DOHH2 (cell line): ENCODE measurements at regions not wholly inside any gene's neighbourhood (a gene's known extent, or its start where the extent isn't known, plus 50 kb on each side); places are given as distances from the start of the nearest gene placed in this dataset.

Source experiments
- H3F3A ChIP-seq: fragments of 200-600 bp; sonication (generic), shearing (Covaris generic); 2 replicates; pipeline ENCODE4 v1.6.0; 2016; ENCODE audit warnings: antibody characterized with exemption, mild to moderate bottlenecking; ENCODE audit not compliant: control insufficient read depth, insufficient read depth
- H3K27ac ChIP-seq: fragments of 200-600 bp; sonication (generic); 2 replicates; pipeline ENCODE4 v1.5.1; 2014; ENCODE audit warnings: low read depth, mild to moderate bottlenecking, low read length, moderate library complexity
- H3K27me3 ChIP-seq: fragments of 200-600 bp; sonication (generic); 2 replicates; pipeline ENCODE4 v1.6.1; 2014; ENCODE audit warnings: mild to moderate bottlenecking, low read length, mixed read lengths; ENCODE audit not compliant: control insufficient read depth
- H3K36me3 ChIP-seq: fragments of 200-600 bp; sonication (generic); 2 replicates; pipeline ENCODE4 v1.6.1; 2014; ENCODE audit warnings: mild to moderate bottlenecking, low read length, moderate library complexity, mixed read lengths; ENCODE audit not compliant: control insufficient read depth
- H3K4me1 ChIP-seq: fragments of 200-600 bp; sonication (generic); 2 replicates; pipeline ENCODE4 v1.6.1; 2014; ENCODE audit warnings: mild to moderate bottlenecking, low read length, mixed read lengths; ENCODE audit not compliant: control insufficient read depth
- H3K4me2 ChIP-seq: fragments of 200-600 bp; sonication (generic); 2 replicates; pipeline ENCODE4 v1.6.0; 2014; ENCODE audit warnings: mild to moderate bottlenecking, low read length, moderate library complexity
- H3K4me3 ChIP-seq: fragments of 200-600 bp; sonication (generic); 2 replicates; pipeline ENCODE4 v1.5.1; 2014; ENCODE audit warnings: mild to moderate bottlenecking, low read length, mixed read lengths
- H3K79me2 ChIP-seq: fragments of 200-600 bp; sonication (generic); 2 replicates; pipeline ENCODE4 v1.6.1; 2014; ENCODE audit warnings: mild to moderate bottlenecking, low read length, mixed read lengths; ENCODE audit not compliant: control insufficient read depth
- H3K9me2 ChIP-seq: fragments of 200-600 bp; sonication (generic); replicated peaks from 2 replicates; pipeline ENCODE4 v1.6.1; 2014; ENCODE audit warnings: mild to moderate bottlenecking, low read length, mixed read lengths; ENCODE audit not compliant: control insufficient read depth
- H3K9me3 ChIP-seq: fragments of 200-600 bp; sonication (generic); 2 replicates; pipeline ENCODE4 v1.6.1; 2014; ENCODE audit warnings: antibody characterized with exemption, low read length, mixed read lengths; ENCODE audit not compliant: control insufficient read depth, insufficient read depth
- H4K20me1 ChIP-seq: fragments of 200-600 bp; sonication (generic); 2 replicates; pipeline ENCODE4 v1.6.0; 2014; ENCODE audit warnings: low read depth, mild to moderate bottlenecking, antibody characterized with exemption, low read length, moderate library complexity; ENCODE audit not compliant: control insufficient read depth, insufficient read depth
- CTCF ChIP-seq: fragments of 200-600 bp; sonication (generic); IDR thresholded peaks from one replicate; pipeline ENCODE4 v1.5.1; 2014; ENCODE audit warnings: antibody characterized with exemption, mild to moderate bottlenecking, low read depth, low read length; ENCODE audit not compliant: poor library complexity, severe bottlenecking
- EZH2phosphoT487 ChIP-seq: fragments of 200-600 bp; sonication (generic); IDR thresholded peaks from 2 replicates; pipeline ENCODE4 v1.6.1; 2017; ENCODE audit warnings: borderline replicate concordance, mild to moderate bottlenecking, antibody characterized with exemption, low read length, moderate library complexity, mixed read lengths

- Histone ChIP-seq H3K27ac (no peak overlapping the region), H3K4me1 (no peaks in the 10 kb centered on the region), H3F3A (no peaks in the 10 kb centered on the region), H3K4me3 (no peak overlapping the region), H4K20me1 (no peaks in the 10 kb centered on the region), H3K36me3 (no peaks in the 10 kb centered on the region), H3K9me2 (no peaks in the 10 kb centered on the region), H3K9me3 (no peaks in the 10 kb centered on the region), H3K4me2 (no peak overlapping the region), H3K27me3 (no peaks in the 10 kb centered on the region), H3K79me2 (no peaks in the 10 kb centered on the region)
- TF ChIP-seq EZH2phosphoT487 (no peak), CTCF (no peak)
These were observed 308.1 kb upstream of the PKN2 start for GRCh38 chr1:88375977-88376376.

- no peak overlapping the region for H3K4me2 ChIP-seq
- TF ChIP-seq EZH2phosphoT487 (no peak), CTCF (no peak)
- no peaks in the 10 kb centered on the region for H4K20me1 ChIP-seq
- H3K9me3 ChIP-seq, result no peaks in the 10 kb centered on the region
- H3K27me3 ChIP-seq, result no peaks in the 10 kb centered on the region
- H3K4me1 ChIP-seq, result no peaks in the 10 kb centered on the region
- H3K79me2 ChIP-seq, result no peaks in the 10 kb centered on the region
- H3K4me3 ChIP-seq, result no peak overlapping the region
- H3K9me2 ChIP-seq, result no peaks in the 10 kb centered on the region
- H3K36me3 ChIP-seq, result no peaks in the 10 kb centered on the region
- H3K27ac ChIP-seq, result no peak overlapping the region
- H3F3A ChIP-seq, result no peaks in the 10 kb centered on the region
These were observed 307.7 kb upstream of the PKN2 start for GRCh38 chr1:88376421-88376820.

DNA sequence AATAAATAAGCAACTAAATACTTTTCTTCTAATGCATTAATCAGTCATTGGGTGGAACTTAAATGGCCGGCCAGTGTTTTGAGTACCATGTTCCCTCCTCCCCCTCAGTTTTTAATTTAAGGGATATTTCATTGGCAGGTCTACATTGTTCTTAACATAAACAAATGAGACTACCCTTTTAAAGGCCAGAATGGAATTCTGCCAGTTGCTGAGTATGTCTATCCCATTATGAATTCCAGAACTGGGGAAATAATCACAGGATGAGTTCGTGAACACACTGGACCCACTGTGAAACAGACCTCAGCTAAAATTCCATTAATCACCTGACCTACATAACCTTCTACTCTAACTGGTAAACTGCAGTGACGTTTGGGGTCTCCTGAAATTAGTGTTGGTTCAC, 305.5 kb upstream of the PKN2 start:
- no peak overlapping the region for H3K4me3 ChIP-seq
- H3K4me2 ChIP-seq, result no peak overlapping the region
- H3K27me3 ChIP-seq, result no peaks in the 10 kb centered on the region
- no peak for TF ChIP-seq CTCF
- no peak for TF ChIP-seq EZH2phosphoT487
- no peaks in the 10 kb centered on the region for H3K9me3 ChIP-seq
- no peak overlapping the region for H3K27ac ChIP-seq
- H3K36me3 ChIP-seq, result no peaks in the 10 kb centered on the region
- no peaks in the 10 kb centered on the region for H4K20me1 ChIP-seq
- H3K79me2 ChIP-seq, result no peaks in the 10 kb centered on the region
- no peaks in the 10 kb centered on the region for H3K9me2 ChIP-seq
- H3K4me1 ChIP-seq, result no peaks in the 10 kb centered on the region
- no peaks in the 10 kb centered on the region for H3F3A ChIP-seq

DNA sequence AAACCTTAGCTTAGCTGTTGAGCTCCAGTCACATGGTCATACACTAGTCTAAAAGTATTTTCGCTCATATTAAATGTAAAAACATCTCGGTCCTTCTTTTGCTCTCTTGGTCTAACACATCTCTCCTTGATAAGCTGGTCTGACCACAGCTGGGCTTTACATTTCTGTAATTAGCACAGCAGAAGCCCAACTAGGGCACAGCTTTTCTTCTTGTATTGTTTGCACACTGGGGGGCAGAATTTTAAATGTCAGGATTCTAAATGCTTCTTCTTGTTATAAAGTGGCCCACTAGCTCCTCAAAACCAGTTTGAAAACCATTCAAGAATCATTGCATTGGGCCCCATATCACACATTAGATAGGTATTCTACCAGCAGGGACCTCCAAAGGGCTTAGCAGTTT, 289.1 kb upstream of the PKN2 start:
- Histone ChIP-seq H3K36me3 (no peaks in the 10 kb centered on the region), H3K27me3 (no peaks in the 10 kb centered on the region), H3K4me2 (no peak overlapping the region), H4K20me1 (no peaks in the 10 kb centered on the region), H3K9me3 (no peaks in the 10 kb centered on the region), H3K79me2 (no peaks in the 10 kb centered on the region), H3K4me1 (no peaks in the 10 kb centered on the region), H3F3A (no peaks in the 10 kb centered on the region), H3K9me2 (no peaks in the 10 kb centered on the region), H3K4me3 (no peak overlapping the region), H3K27ac (no peak overlapping the region)
- TF ChIP-seq CTCF (no peak), EZH2phosphoT487 (no peak)
